ENCODE measurements at regions not wholly inside any gene's neighbourhood (a gene's known extent, or its start where the extent isn't known, plus 50 kb on each side); places are given as distances from the start of the nearest gene placed in this dataset.

GRCh38 chr4:32776435-32777203 lies 2056.4 kb downstream of the PCDH7 start:
- no peak overlapping the region for H3K18ac ChIP-seq (ENCODE audit: extremely low read depth, low read length)
- H2BK5ac ChIP-seq (ENCODE audit: low read depth, low read length): no peak overlapping the region
- no peaks in the 10 kb centered on the region for H3K27me3 ChIP-seq (replicated peaks in 1 of 4; ENCODE audit: control insufficient read depth in 3 of 4, extremely low read depth in 1 of 4, insufficient read depth in 3 of 4, low read length in 3 of 4)
- ChIA-PET POLR2A (ENCODE audit: partially characterized antibody) (no interaction called here), CTCF (ENCODE audit: partially characterized antibody) (interaction anchor here (0.7 to 1.5 kb wide), 6 partner anchors 11 to 991 kb away, joined by 3 to 4 read pairs (median 4); no protein-coding TSS in a partner anchor)
- no peak overlapping the region for H3K27ac ChIP-seq (ENCODE audit: low read depth, low read length)
- H3K4me1 ChIP-seq (replicated peaks in 1 of 4; ENCODE audit: control insufficient read depth in 3 of 4, insufficient read depth in 4 of 4, low read length in 3 of 4): no peaks in the 10 kb centered on the region
- H2AFZ ChIP-seq (ENCODE audit: low read length): no peak overlapping the region
- no peaks in the 10 kb centered on the region for H3K9me3 ChIP-seq (ENCODE audit: insufficient read depth in 2 of 2, low read depth in 1 of 2, low read length in 1 of 2)
- H4K20me1 ChIP-seq (replicated peaks in 1 of 2; ENCODE audit: control insufficient read depth in 1 of 2, insufficient read depth in 2 of 2, low read length in 2 of 2): no peaks in the 10 kb centered on the region
- no peak overlapping the region for H2BK120ac ChIP-seq (replicated peaks; ENCODE audit: low read depth, low read length)
- no peak overlapping the region for H3K56ac ChIP-seq (replicated peaks; ENCODE audit: insufficient read length, low read depth, low read length)
- H3K79me1 ChIP-seq (ENCODE audit: low read depth, low read length): no peaks in the 10 kb centered on the region
- no peak overlapping the region for H4K91ac ChIP-seq (replicated peaks; ENCODE audit: insufficient read length, low read length)
- 90% methylated on average over 3 of the region's 3 CpGs; no CpG with 5 or more reads in 1 of the 2 experiments for WGBS, 2 experiments (ENCODE audit: extremely low coverage in 1 of 2, insufficient coverage in 1 of 2, insufficient read length in 1 of 2, insufficient replicate concordance in 2 of 2, low coverage in 1 of 2, low lambda C conversion rate in 2 of 2, missing lambda C conversion rate in 1 of 2)
- no peak overlapping the region for H3K9ac ChIP-seq (replicated peaks in 1 of 4; ENCODE audit: extremely low read depth in 1 of 4, low read depth in 3 of 4, low read length in 3 of 4)
- no peak overlapping the region for H3K23ac ChIP-seq (ENCODE audit: insufficient read length)
- FAIRE-seq (no peak), DNase-seq (ENCODE audit: low read depth in 1 of 2, low spot score in 2 of 2) (no peak)
- no peaks in the 10 kb centered on the region for H3K23me2 ChIP-seq (ENCODE audit: low read depth, low read length)
- no peak overlapping the region for H3K4ac ChIP-seq (replicated peaks; ENCODE audit: insufficient read length, low read depth, low read length)
- H3K36me3 ChIP-seq (ENCODE audit: control insufficient read depth in 2 of 4, insufficient read depth in 4 of 4, low read length in 3 of 4): no peaks in the 10 kb centered on the region
- H2AK5ac ChIP-seq (ENCODE audit: low read depth, low read length): no peak overlapping the region
- H4K5ac ChIP-seq (ENCODE audit: insufficient read length, low read depth, low read length): no peak overlapping the region
- no peak overlapping the region for H3K4me3 ChIP-seq (ENCODE audit: extremely low read depth in 1 of 4, insufficient read depth in 2 of 4, low read depth in 3 of 4, low read length in 4 of 4)
- H3K4me2 ChIP-seq (ENCODE audit: insufficient read depth in 1 of 2, low read depth in 2 of 2, low read length in 2 of 2): no peak overlapping the region
- no peak overlapping the region for H2BK20ac ChIP-seq (ENCODE audit: low read length)
- no peak overlapping the region for H4K8ac ChIP-seq (ENCODE audit: extremely low read depth, insufficient read depth, low read length)
- TF ChIP-seq CREB1 (IDR thresholded peaks at IDR 0.05): no peak
- H2BK15ac ChIP-seq (ENCODE audit: low read length): no peak overlapping the region
- H2BK12ac ChIP-seq (ENCODE audit: low read depth, low read length): no peak overlapping the region
- H3K79me2 ChIP-seq (ENCODE audit: control insufficient read depth in 1 of 2, insufficient read depth in 2 of 2, low read length in 2 of 2): no peaks in the 10 kb centered on the region
- H3K14ac ChIP-seq (ENCODE audit: insufficient read length): no peak overlapping the region
